Esophagus (tissue), 2 donors: ENCODE measurements at regions not wholly inside any gene's neighbourhood (a gene's known extent, or its start where the extent isn't known, plus 50 kb on each side); places are given as distances from the start of the nearest gene placed in this dataset.

Experiments
- H3K27ac ChIP-seq, 2 donors: one replicate each; pipeline ENCODE4 v1.5.1; 2013; ENCODE audit warnings: low read depth in 2 of 2, mild to moderate bottlenecking in 2 of 2, inconsistent platforms in 1 of 2, low read length in 1 of 2, moderate library complexity in 1 of 2
- H3K27me3 ChIP-seq, 2 donors: one replicate each; pipeline ENCODE4 v1.6.1; 2013; ENCODE audit warnings: low read length in 2 of 2, control low read depth in 1 of 2, mild to moderate bottlenecking in 1 of 2; ENCODE audit not compliant: insufficient read depth in 2 of 2, control insufficient read depth in 1 of 2
- H3K36me3 ChIP-seq, 2 donors: one replicate each; pipeline ENCODE4 v1.6.1; 2013; ENCODE audit warnings: low read length in 1 of 2; ENCODE audit not compliant: control insufficient read depth in 2 of 2, insufficient read depth in 2 of 2
- H3K4me1 ChIP-seq, 2 donors: one replicate each; pipeline ENCODE4 v1.6.1; 2013; ENCODE audit warnings: low read length in 1 of 2; ENCODE audit not compliant: control insufficient read depth in 2 of 2, insufficient read depth in 2 of 2
- H3K4me3 ChIP-seq, 2 donors: one replicate each; pipeline ENCODE4 v1.5.1; 2013; ENCODE audit warnings: low read length in 2 of 2, mild to moderate bottlenecking in 2 of 2, low read depth in 1 of 2, moderate library complexity in 1 of 2
- H3K9me3 ChIP-seq, 2 donors: one replicate each; pipeline ENCODE4 v1.6.1; 2013; ENCODE audit warnings: mild to moderate bottlenecking in 2 of 2, low read depth in 1 of 2, low read length in 1 of 2, moderate library complexity in 1 of 2; ENCODE audit not compliant: control insufficient read depth in 2 of 2, insufficient read depth in 1 of 2
- WGBS, 2 donors: extraction: QIAGEN DNeasy Blood & Tissue Kit; methylation state at CpG; one replicate each; pipeline ENCODE4 v1.1.7; 2013; 5-methylcytosine and 5-hydroxymethylcytosine counted together
- donor health status: healthy with polysubstance abuse.
- donor health status: Bipolar disorder and iron deficiency.

- no peaks in the 10 kb centered on the region for H3K9me3 ChIP-seq
- no peaks in the 10 kb centered on the region for H3K36me3 ChIP-seq
- H3K4me1 ChIP-seq, result no peaks in the 10 kb centered on the region
- no peak overlapping the region for H3K4me3 ChIP-seq
- WGBS, 2 donors, result 88 to 93% methylated on average over 7 of the region's 7 CpGs
- no peaks in the 10 kb centered on the region for H3K27me3 ChIP-seq
- no peak overlapping the region for H3K27ac ChIP-seq
Measured at GRCh38 chr3:25362118-25362517, 65.9 kb upstream of the RARB start.

- no peaks in the 10 kb centered on the region for H3K9me3 ChIP-seq
- 78 to 84% methylated on average over 1 of the region's 1 CpG for WGBS, 2 donors
- no peak overlapping the region for H3K4me3 ChIP-seq
- H3K4me1 ChIP-seq, result no peaks in the 10 kb centered on the region
- H3K27me3 ChIP-seq, result no peaks in the 10 kb centered on the region
- H3K27ac ChIP-seq, result no peak overlapping the region
- no peaks in the 10 kb centered on the region for H3K36me3 ChIP-seq
Measured at GRCh38 chr3:25365636-25366035, 62.4 kb upstream of the RARB start.

- Histone ChIP-seq H3K27ac (no peak overlapping the region), H3K27me3 (no peaks in the 10 kb centered on the region), H3K4me3 (no peak overlapping the region), H3K4me1 (no peaks in the 10 kb centered on the region), H3K36me3 (no peaks in the 10 kb centered on the region), H3K9me3 (no peaks in the 10 kb centered on the region)
- WGBS, 2 donors, result 97 to 98% methylated on average over 1 of the region's 1 CpG
Measured at GRCh38 chr3:25367025-25367424, 61.0 kb upstream of the RARB start.

- Histone ChIP-seq H3K36me3 (no peaks in the 10 kb centered on the region), H3K27ac (no peak overlapping the region), H3K4me1 (no peaks in the 10 kb centered on the region), H3K9me3 (no peaks in the 10 kb centered on the region), H3K27me3 (no peaks in the 10 kb centered on the region), H3K4me3 (no peak overlapping the region)
- WGBS, 2 donors, result 80 to 85% methylated on average over 3 of the region's 3 CpGs
Measured at GRCh38 chr3:25372167-25372566, 55.9 kb upstream of the RARB start.

GRCh38 chr3:25376340-25376739 lies 51.7 kb upstream of the RARB start:
- H3K27ac ChIP-seq, result no peak overlapping the region
- H3K9me3 ChIP-seq, result no peaks in the 10 kb centered on the region
- no peaks in the 10 kb centered on the region for H3K36me3 ChIP-seq
- 62 to 66% methylated on average over 4 of the region's 4 CpGs for WGBS, 2 donors
- H3K27me3 ChIP-seq, result no peaks in the 10 kb centered on the region
- H3K4me3 ChIP-seq, result no peak overlapping the region
- H3K4me1 ChIP-seq, result no peaks in the 10 kb centered on the region

- H3K27me3 ChIP-seq, result no peaks in the 10 kb centered on the region
- H3K4me3 ChIP-seq, result no peak overlapping the region
- no peak overlapping the region for H3K27ac ChIP-seq
- H3K4me1 ChIP-seq, result no peaks in the 10 kb centered on the region
- H3K9me3 ChIP-seq, result no peaks in the 10 kb centered on the region
- WGBS, 2 donors, result 70 to 91% methylated on average over 2 of the region's 2 CpGs
- H3K36me3 ChIP-seq, result no peaks in the 10 kb centered on the region
Measured at GRCh38 chr3:25377042-25377441, 51.0 kb upstream of the RARB start.
